Middle frontal gyrus (tissue), 1 donor: ENCODE measurements at regions not wholly inside any gene's neighbourhood (a gene's known extent, or its start where the extent isn't known, plus 50 kb on each side); places are given as distances from the start of the nearest gene placed in this dataset.
A peak's percentile ranks its signal among the peaks of the same experiment; 100 is the strongest.

ENCODE experiments used
- DNase-seq: peaks from one replicate; pipeline ENCODE4 v3.0.0-alpha.2; 2015; ENCODE audit warnings: low spot score; ENCODE audit errors: extremely low spot score

DNA sequence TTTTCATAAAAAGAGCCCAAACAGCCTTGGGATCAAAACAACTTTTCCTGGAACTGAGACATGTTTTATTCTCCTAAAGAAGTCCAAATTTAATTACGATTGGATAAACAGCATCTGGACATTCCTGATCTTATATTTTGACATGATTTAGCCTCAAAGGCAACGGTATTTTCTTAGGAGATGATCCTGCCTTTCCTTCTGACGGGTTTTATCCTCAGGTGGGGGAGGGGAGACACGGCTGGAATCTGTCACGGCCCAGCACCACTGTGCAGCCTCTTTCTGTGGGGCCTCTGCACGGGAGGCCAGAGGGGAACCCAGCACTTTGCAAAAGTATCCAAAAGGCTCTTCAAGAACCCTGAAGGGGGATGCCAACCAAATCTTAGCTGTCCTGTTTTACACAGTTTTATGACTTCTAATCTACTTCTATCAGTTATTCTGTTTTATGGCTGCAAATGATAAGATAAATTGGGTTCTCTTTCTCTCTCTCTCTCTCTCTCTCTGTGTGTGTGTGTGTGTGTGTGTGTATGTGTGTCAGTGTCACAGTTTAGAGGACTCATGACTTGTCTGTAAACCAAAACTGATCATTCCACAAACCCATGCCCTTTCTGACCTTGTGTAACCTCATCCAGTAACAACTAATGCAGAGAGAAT is 321.1 kb upstream of the NPVF start:
- DNase-seq = no peak

DNA sequence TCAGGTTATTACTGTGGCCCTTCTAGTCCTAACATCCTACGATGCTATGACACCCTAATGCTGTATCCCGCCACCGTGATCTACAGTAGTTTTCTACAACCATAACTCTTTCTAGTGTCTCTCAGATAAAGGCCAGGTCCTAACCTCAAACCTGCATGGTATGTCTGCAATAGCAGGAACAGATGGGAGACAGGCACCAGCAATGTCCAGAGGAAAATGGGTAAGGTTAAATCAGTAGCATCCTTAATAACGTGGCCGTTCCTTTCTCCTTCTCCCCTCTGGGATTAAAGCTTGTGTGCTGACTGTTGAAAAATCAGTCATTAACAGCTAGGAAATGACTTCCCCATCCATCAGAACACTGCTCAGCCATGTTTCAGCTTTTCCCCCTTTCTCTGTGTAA is 321.9 kb upstream of the NPVF start:
- DNase-seq = no peak

DNA sequence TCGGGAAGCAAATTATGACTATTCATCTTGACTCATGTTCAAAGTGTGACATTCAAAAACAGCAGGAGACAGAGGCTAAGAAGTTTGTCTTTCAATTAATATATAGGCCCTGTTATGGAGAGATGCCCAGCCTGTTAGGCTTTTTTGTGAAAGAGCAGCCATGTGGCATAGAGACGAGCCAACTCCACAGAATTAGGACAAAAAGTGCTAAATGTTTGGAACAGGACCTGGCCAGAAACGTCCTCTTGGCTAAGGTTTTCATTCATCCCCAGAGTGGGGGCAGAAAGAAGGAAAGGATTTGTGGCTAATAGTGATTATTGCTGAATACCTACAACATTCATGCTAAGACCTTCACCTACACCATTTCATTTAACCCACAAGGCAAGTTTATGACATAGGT is 324.7 kb upstream of the NPVF start:
- no peak for DNase-seq

DNA sequence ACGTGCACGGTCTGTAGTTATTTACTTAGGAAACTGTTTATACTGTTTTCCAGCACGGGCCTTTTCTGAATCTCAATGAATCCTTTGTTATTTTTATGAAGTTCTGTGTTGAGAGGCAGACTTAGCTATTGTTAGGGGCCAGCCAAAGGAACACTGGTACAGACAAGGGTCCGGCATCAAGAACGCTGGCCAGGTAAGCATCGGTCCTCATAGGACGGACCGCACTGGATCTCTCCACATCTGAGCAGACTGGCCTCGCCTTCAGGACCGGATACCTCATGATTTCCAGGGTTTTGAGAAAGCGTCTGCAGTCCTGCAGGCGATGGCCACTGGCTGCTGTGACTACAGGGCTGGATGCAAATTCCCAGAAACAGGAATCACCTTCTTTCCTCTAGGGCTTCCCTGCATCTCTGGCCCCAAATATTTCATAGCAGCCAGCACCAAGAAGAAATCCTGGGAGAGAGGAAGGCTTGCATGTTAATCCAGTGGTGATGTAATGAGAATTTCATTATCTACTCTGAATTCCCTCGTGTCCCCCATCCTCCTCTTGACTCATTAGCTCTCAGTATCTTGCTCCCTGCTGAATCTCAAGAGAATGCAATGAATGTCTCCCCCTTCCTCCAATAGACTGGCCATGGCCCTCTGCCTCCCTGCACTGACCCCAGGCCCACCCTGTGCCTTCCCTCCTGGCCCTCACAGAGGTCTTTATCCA is 325.4 kb upstream of the NPVF start:
- DNase-seq = no peak

DNA sequence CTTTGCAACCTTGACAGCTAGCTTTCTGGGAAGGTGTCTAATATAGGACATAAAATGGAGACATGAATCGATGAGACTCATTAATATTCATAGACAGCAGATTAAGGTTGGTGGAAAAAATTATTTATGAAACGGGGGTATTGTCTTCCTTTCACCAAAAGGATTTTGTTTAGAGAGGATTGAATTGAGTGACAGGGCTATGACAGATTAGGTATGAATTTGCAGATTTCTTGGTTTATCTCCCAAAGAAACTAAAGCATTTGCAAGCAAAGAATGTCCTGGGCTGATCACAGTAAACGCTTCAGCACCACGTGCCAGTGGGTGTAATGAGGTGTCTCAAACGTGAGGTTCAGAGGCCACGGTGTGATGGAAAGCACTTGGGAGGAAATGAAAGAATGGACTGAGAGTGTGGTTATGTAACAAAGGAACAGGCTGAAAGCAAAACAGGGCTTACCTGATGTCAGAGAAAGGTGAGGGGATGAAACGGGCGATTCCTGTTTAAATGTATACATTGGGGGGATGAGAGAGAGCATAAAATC is 329.2 kb upstream of the NPVF start:
- no peak for DNase-seq

DNA sequence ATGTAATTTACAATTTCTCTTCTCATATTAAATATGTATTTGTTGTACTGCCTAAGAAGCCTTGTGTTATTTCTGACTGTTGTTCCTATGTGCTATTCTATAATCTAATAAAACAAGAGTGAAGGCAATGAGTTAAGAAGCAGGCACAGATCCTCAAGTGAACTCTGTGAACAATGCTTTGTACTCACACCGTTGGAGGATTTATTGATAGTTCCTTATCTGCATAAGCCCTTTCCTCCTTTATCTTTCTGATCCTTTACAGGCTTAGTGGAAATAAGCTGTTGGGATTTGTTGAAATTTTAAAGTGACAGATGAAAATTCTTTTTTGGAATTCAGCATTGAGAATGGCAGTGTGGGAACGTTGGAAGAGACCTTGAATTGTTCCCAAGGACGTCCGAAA is 329.6 kb upstream of the NPVF start:
- DNase-seq = no peak

DNA sequence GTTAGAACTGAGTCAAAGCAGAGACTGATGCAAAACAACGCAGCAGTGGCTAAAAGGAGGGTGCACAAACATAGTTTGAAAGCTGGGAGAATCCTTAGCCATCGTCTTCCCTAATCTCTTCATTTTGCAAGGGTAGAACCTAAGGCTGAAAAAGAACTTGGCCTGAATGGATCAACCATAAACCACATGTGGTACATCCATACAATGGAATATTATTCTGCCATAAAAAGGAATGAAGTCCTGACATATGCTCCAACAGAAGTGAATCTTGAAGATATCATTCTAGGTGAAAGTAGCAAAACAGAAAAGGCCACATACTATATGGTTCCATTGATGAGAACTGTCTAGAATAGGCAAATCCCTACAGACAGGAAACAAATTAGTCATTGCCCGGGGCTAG is 330.3 kb upstream of the NPVF start:
- no peak for DNase-seq

DNA sequence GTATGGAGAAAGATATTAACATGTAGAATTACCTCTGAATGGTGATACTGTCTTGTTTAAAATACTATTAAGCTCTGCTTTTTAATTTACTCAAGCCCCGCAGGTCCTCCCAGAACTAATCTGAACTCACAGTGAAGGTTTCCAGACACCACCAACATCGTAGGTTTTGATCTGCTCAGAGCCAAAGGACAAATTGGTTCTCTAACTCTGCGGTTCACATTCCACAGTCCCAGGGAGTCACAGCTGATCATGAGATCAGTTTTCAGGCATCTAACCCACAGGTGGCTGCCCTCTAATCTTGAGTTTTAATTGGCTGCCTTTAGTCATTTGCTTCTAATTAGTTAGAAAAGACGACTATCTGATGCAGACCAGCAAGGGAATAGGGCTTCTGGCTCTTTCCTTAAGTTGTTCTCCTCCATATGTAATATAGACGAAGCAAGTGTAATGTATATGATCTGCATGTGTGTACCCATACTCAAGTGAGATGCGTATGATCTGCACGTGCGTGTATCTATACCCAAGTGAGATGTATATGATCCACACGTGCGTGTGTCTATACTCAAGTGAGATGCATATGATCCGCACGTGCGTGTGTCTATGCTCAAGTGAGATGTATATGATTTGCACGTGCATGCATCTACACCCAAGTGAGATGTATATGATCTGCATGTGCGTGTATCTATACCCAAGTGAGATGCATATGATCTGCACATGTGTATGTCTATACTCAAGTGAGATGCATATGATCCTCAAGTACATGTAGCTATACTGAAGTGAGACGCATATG is 331.5 kb upstream of the NPVF start:
- no peak for DNase-seq

DNA sequence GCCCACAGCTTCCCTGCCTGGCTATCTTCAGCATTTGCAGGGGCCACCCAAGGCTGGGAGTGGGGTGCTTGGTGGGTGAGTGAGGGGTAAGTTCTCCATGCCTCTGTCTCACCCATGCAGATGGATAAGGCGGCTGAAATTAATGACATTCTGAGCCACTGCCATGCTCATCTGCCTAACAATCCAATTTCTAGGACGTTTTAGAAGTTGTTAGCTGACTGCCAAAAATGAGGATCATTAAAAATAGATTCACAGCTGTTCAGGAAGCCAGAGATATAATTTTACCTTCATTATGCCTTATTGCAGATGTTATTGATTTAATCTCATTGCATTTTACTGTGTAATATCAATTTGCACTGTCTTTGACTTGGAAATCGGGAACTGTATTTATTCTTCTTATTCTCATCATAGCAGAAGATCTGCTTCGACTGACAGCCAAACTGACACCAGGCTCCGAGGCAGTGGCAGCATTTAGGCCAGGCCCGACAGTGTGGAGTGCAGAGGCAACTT is 334.4 kb upstream of the NPVF start:
- DNase-seq = no peak

DNA sequence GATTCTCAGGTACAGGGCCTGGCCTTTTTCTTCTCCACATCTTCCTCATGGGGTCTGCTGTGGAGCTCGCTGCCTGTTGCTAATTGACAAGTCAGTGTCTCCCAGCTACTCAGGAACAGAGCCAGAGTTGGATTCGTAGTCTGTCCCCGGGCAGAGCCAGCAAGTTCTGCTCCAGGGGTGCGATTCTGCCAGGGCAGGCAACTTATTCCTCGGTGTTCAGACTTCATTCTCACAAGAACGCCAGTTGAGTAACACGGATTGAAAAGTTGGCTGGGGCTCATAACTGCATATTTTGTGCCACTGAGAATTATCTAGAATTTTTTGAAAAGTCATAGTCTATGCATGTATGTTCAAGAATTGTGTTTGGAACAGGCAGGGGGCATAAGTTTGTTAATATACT is 336.7 kb upstream of the NPVF start:
- no peak for DNase-seq

DNA sequence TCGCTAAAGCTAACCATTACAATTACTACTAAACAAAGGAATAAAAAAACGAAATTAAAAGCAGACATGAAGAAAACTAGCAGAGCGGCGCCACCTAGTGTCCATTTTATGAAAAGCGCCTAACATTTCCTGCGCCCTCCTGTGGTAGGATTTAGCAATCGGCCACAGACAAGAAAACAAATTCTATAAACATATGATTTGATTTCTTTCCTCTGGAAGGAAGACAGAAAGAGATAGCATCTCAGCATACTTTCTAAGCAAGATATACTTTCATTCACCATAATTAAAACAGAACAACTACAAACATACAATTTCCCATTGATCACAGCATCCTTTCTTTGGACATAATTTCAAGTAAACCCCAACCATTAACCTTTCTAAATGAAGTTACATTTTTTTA is 337.7 kb upstream of the NPVF start:
- DNase-seq = peak; percentile 74

DNA sequence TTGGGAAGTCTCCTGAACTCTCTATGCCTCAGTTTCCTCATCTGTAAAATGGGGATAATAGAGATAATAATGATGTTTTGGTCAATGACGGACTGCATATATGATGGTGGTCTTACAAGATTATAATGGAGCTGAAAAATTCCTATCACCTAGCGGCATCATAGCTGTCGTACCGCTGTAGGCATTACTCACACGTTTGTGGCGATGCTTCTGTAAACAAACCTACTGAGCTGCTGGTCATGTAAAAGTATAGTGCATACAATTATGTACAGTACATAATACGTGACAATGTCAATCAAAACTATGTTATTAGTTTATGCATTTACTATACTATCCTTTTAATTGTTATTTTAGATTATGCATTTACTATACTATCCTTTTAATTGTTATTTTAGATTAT is 339.1 kb upstream of the NPVF start:
- no peak for DNase-seq

DNA sequence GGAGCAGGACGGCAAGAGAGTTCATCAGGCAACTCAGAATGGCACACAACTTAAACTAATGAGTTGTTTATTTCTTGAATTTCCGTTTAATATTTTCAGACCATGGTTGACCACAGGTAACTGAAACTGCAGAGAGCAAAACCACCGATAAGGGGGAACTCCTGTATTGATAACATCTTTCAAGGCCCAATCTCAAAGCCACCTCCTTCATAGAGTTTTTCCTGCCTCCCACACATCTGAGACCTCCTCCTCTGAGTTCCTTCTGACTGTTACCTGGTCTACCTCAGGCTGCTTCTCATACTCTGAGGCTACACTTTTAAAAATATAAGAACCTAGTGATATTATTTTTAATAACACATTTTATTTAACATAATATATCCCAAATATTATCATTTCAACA is 341.5 kb upstream of the NPVF start:
- no peak for DNase-seq

DNA sequence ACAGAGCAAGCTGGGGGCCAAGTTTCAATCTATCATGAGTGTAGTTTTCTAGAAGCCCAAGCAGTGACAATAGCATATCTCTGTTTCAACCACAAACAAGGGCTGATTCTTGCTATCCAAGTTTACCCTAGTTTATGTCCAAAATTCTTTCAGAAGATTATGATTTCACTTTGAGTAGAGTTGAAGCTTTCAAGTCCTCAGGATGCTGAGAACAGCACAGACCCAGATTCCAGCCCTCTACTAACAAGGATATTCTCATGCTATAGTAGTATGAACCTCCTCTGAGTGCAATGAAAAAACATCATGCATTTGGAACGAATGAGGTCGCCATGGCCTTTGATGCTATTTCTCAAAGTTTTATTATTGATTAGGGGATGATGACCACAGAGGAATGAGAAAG is 344.1 kb upstream of the NPVF start:
- no peak for DNase-seq

DNA sequence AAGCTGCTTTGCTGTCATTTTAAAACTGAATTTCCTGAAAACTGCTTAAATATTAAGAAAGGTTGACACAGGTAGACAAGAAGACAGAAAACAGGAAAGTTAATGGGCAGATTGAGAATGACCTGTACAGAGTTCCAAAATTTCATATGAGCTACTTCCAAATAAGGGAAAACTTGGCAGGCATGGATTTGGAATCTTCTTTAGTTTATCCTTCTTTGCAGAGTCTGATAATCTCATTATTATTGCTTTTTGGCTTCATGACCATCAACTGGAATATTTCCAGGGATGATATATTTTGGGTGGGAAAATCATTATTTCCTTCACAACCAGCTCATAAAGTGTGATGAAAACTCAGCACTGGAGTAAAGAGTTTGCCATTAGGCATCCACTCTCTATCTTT is 346.5 kb upstream of the NPVF start:
- DNase-seq = no peak

DNA sequence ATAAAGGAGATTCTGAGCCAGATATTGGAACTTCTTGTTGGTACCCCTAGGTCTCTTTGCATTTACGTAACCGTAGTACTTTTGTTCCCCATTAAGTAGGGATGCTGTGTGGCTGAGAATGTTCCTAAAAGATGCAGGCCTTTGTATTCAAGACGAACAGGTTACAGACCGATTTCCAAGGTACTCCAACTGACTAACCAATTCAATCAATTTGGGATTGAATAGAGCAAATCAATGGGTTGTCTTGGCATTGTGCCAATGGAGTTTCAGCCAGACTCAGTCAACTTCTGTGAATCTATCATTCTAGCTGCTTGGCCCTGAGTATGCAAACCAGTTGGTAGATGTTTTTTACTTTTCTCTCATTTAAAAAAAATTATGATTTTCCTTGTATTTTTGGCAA is 347.3 kb upstream of the NPVF start:
- no peak for DNase-seq

DNA sequence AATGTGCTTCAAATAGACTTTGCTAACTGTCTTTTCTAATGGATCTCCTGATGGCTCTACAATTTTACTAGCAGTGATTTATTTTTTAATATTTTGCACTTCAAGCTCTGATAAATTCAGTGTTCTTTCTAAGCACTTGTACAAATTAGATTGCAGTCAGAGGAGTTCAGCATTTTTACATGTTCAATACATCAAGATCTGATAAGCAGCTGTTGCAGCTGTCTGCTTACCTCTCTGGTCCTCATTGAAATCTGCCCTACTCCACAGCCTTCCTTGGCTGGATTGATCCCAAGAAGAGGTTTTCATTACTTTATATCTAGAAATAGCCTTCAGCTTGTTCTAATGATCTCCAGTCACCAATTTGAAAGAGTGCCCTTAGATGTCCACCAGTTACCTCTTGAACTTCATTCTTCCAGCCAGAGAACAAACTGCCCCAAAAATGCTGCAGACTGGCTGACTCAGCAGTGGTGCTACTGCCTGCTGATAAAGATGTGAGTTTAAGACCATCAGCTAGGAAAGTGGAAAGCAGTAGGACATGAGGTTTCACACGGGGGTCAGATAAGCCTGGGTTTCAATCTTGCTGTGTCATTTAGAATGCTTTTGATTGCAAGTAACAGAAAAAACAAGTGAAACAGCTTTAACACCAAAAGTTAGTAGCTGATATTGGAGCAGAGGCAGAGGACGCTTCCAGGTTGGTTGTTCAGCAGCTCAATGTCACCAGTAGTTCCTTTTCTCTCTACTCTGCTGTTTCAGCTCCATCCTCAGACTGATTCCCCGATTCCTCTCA is 350.9 kb upstream of the NPVF start:
- DNase-seq = no peak

DNA sequence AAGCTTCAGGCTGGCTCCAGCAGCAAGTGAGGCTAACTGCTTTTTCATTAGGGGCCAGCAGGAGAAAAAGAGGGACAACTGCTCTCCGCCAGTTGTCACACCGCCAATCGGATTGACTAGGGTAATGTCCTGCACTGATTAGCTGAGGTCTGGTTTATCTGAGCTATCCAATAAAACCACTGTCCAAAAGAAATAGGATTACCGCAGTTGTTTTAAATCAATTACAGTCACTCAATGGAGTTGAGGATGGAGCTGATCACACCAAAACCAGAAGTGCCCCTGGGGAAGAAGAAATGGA is 351.4 kb upstream of the NPVF start:
- DNase-seq = no peak

DNA sequence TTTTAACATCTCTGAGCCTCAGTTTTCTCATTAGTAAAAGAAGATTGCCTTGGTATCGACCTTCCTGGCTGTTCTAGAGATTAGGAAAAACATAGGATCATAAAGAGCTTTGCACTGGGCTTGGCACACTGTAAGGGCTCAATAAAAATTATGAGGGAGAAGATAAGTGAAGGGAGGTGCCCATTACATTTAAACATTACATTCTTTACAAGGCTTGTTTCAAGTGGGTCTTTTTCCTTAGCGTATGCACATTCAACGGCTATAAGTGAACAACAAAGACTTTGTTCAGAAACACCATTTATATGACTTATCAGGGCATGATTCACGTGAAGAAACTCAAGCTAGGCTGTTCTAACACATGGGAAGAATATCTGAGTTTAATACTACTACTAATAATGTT is 351.9 kb upstream of the NPVF start:
- no peak for DNase-seq

DNA sequence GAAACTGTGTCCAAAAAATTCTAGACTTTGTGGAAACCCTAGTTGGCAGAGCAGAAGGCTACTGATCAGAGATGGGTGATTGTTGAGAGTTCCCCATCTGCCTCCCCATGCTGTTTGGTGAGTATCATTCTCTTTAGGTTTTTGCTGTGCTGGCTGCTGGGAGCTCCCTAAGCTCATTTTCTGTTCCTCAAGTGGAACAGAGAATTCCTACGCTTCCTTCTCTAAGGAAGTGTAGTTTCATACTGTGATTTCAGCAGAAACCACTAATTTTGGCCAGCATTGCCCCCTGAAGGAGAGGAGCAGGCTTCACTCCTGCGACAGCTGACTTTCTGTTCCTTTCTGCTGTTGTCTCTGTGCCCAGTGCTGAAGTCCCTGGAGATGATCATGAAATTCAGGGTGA is 355.3 kb upstream of the NPVF start:
- no peak for DNase-seq

DNA sequence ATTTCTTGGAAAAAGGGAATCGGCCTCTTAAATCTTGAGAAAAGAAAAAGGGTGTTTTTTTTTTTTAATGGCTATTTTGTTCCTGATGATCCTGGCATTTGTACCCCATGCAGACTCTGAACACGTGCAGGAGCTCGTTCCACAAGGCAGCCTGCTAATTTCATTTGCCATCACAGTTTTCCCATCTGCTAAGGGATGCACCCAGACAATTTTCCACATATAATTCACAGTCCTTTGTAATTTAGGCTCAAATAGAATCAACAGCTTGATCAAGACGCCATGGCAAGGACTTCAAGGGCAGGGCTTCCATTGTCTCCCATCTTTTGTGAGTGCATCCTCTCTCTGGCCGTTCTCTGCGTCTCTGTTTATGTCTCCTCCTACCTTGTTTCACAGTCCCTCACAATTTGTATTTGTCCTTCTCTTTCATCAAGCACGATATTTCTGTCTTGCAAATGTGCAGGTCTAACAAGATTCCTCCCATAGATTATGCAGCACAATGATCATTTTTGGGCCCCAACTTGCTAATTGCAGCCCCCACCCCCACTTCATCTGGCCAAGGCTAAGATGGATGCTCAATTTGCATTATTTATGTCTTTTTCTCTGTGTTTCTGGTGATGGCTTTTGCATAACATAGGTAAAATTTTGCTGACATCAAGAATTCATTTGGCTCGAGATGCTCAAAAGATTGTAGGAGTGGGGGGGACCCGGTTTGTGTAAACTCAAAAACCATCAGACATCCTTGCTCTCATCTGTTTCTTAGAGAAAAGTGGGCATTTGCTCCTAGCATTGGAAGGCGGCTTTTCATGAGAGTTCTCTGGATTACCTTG is 356.0 kb upstream of the NPVF start:
- DNase-seq = no peak
